GM12878 (cell line): ENCODE measurements at regions not wholly inside any gene's neighbourhood (a gene's known extent, or its start where the extent isn't known, plus 50 kb on each side); places are given as distances from the start of the nearest gene placed in this dataset.

ENCODE experiments used
- GATAD2B ChIP-seq: fragments of 450-650 bp; conservative IDR thresholded peaks from 2 replicates; pipeline ENCODE4 v1.6.1; 2017; ENCODE audit warnings: low read depth, mild to moderate bottlenecking, moderate library complexity
- HDAC2 ChIP-seq: fragments of 200-600 bp; sonication (generic); IDR thresholded peaks from 2 replicates; pipeline ENCODE4 v1.6.1; 2017
- RUNX3 ChIP-seq: IDR thresholded peaks from 2 replicates; pipeline ENCODE4 v1.6.1; 2012; ENCODE audit warnings: low read length, inconsistent platforms
- SUZ12 ChIP-seq: fragments of 200-600 bp; sonication (generic); IDR thresholded peaks from one replicate; pipeline ENCODE4 v1.6.1; 2018; ENCODE audit warnings: antibody characterized with exemption, mild to moderate bottlenecking; ENCODE audit not compliant: unreplicated experiment
- ZNF274 ChIP-seq: IDR thresholded peaks from one replicate; pipeline ENCODE4 v1.8.0; 2011; ENCODE audit not compliant: insufficient read length, insufficient read depth
- TF ChIP-seq, protein P1 (sequence below): fragments of 450-650 bp; IDR thresholded peaks from 2 replicates; pipeline ENCODE4 v1.6.1; 2018; ENCODE audit warnings: borderline replicate concordance, mild to moderate bottlenecking; ENCODE audit not compliant: partially characterized antibody
- TF ChIP-seq, protein P2 (sequence below), 3 experiments: IDR thresholded peaks in 2 of 3; conservative IDR thresholded peaks in 1 of 3; 2 replicates each; pipeline ENCODE4 v1.5.1; 2011; ENCODE audit warnings: low read depth in 3 of 3, low read length in 3 of 3, mild to moderate bottlenecking in 3 of 3, control low read depth in 2 of 3, moderate library complexity in 2 of 3, inconsistent platforms in 1 of 3, mixed read lengths in 1 of 3; ENCODE audit not compliant: control insufficient read depth in 2 of 3, insufficient read depth in 1 of 3; ENCODE audit errors: extremely low read depth in 1 of 3
- TF ChIP-seq, protein P3 (sequence below): fragments of 450-650 bp; conservative IDR thresholded peaks from 2 replicates; pipeline ENCODE4 v1.6.1; 2017; ENCODE audit warnings: mild to moderate bottlenecking, moderate library complexity
- TF ChIP-seq, protein P4 (sequence below): fragments of 450-650 bp; IDR thresholded peaks from 2 replicates; pipeline ENCODE4 v1.6.1; 2016; ENCODE audit warnings: mild to moderate bottlenecking
- TF ChIP-seq, protein P5 (sequence below): fragments of 450-650 bp; IDR thresholded peaks from 2 replicates; pipeline ENCODE4 v1.6.1; 2017; ENCODE audit warnings: mild to moderate bottlenecking, moderate library complexity

DNA sequence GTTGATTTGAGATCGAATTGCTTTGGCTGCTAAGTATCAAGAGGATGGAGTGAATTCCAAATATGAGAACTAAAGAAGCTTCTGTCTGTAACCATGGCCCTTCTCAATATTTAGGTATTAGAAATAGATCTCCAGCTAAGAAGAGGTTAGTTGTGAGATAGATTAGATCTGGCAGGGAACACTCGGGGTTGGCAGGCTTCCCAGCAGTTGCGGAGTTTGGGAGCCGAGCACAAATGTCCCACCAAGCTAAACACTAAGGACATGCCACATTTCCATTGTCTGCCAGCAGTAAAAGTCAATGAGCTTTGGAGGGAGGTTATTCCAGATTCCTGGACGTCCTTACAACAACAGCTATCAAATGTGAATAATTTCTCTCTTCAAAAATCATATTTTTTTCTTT lies 85.8 kb downstream of the TAF11L14 start (continued):
- TF ChIP-seq, protein P1, sequence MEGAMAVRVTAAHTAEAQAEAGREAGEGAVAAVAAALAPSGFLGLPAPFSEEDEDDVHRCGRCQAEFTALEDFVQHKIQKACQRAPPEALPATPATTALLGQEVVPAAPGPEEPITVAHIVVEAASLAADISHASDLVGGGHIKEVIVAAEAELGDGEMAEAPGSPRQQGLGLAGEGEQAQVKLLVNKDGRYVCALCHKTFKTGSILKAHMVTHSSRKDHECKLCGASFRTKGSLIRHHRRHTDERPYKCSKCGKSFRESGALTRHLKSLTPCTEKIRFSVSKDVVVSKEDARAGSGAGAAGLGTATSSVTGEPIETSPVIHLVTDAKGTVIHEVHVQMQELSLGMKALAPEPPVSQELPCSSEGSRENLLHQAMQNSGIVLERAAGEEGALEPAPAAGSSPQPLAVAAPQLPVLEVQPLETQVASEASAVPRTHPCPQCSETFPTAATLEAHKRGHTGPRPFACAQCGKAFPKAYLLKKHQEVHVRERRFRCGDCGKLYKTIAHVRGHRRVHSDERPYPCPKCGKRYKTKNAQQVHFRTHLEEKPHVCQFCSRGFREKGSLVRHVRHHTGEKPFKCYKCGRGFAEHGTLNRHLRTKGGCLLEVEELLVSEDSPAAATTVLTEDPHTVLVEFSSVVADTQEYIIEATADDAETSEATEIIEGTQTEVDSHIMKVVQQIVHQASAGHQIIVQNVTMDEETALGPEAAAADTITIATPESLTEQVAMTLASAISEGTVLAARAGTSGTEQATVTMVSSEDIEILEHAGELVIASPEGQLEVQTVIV: no peak
- TF ChIP-seq GATAD2B (no peak), RUNX3 (no peak), HDAC2 (no peak), ZNF274 (no peak), SUZ12 (no peak)
- TF ChIP-seq, protein P2, sequence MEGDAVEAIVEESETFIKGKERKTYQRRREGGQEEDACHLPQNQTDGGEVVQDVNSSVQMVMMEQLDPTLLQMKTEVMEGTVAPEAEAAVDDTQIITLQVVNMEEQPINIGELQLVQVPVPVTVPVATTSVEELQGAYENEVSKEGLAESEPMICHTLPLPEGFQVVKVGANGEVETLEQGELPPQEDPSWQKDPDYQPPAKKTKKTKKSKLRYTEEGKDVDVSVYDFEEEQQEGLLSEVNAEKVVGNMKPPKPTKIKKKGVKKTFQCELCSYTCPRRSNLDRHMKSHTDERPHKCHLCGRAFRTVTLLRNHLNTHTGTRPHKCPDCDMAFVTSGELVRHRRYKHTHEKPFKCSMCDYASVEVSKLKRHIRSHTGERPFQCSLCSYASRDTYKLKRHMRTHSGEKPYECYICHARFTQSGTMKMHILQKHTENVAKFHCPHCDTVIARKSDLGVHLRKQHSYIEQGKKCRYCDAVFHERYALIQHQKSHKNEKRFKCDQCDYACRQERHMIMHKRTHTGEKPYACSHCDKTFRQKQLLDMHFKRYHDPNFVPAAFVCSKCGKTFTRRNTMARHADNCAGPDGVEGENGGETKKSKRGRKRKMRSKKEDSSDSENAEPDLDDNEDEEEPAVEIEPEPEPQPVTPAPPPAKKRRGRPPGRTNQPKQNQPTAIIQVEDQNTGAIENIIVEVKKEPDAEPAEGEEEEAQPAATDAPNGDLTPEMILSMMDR (IDR thresholded peaks at IDR 0.05 in 2 of 3, conservative IDR thresholded peaks at IDR 0.05 in 1 of 3; ENCODE audit: control insufficient read depth in 2 of 3, extremely low read depth in 1 of 3, insufficient read depth in 1 of 3, low read depth in 3 of 3, low read length in 3 of 3): no peak
- TF ChIP-seq, protein P3, sequence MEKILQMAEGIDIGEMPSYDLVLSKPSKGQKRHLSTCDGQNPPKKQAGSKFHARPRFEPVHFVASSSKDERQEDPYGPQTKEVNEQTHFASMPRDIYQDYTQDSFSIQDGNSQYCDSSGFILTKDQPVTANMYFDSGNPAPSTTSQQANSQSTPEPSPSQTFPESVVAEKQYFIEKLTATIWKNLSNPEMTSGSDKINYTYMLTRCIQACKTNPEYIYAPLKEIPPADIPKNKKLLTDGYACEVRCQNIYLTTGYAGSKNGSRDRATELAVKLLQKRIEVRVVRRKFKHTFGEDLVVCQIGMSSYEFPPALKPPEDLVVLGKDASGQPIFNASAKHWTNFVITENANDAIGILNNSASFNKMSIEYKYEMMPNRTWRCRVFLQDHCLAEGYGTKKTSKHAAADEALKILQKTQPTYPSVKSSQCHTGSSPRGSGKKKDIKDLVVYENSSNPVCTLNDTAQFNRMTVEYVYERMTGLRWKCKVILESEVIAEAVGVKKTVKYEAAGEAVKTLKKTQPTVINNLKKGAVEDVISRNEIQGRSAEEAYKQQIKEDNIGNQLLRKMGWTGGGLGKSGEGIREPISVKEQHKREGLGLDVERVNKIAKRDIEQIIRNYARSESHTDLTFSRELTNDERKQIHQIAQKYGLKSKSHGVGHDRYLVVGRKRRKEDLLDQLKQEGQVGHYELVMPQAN: no peak
- TF ChIP-seq, protein P4, sequence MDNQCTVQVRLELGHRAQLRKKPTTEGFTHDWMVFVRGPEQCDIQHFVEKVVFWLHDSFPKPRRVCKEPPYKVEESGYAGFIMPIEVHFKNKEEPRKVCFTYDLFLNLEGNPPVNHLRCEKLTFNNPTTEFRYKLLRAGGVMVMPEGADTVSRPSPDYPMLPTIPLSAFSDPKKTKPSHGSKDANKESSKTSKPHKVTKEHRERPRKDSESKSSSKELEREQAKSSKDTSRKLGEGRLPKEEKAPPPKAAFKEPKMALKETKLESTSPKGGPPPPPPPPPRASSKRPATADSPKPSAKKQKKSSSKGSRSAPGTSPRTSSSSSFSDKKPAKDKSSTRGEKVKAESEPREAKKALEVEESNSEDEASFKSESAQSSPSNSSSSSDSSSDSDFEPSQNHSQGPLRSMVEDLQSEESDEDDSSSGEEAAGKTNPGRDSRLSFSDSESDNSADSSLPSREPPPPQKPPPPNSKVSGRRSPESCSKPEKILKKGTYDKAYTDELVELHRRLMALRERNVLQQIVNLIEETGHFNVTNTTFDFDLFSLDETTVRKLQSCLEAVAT: no peak
- TF ChIP-seq, protein P5, sequence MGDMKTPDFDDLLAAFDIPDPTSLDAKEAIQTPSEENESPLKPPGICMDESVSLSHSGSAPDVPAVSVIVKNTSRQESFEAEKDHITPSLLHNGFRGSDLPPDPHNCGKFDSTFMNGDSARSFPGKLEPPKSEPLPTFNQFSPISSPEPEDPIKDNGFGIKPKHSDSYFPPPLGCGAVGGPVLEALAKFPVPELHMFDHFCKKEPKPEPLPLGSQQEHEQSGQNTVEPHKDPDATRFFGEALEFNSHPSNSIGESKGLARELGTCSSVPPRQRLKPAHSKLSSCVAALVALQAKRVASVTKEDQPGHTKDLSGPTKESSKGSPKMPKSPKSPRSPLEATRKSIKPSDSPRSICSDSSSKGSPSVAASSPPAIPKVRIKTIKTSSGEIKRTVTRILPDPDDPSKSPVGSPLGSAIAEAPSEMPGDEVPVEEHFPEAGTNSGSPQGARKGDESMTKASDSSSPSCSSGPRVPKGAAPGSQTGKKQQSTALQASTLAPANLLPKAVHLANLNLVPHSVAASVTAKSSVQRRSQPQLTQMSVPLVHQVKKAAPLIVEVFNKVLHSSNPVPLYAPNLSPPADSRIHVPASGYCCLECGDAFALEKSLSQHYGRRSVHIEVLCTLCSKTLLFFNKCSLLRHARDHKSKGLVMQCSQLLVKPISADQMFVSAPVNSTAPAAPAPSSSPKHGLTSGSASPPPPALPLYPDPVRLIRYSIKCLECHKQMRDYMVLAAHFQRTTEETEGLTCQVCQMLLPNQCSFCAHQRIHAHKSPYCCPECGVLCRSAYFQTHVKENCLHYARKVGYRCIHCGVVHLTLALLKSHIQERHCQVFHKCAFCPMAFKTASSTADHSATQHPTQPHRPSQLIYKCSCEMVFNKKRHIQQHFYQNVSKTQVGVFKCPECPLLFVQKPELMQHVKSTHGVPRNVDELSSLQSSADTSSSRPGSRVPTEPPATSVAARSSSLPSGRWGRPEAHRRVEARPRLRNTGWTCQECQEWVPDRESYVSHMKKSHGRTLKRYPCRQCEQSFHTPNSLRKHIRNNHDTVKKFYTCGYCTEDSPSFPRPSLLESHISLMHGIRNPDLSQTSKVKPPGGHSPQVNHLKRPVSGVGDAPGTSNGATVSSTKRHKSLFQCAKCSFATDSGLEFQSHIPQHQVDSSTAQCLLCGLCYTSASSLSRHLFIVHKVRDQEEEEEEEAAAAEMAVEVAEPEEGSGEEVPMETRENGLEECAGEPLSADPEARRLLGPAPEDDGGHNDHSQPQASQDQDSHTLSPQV: no peak
